ENCODE measurements at regions not wholly inside any gene's neighbourhood (a gene's known extent, or its start where the extent isn't known, plus 50 kb on each side); places are given as distances from the start of the nearest gene placed in this dataset.

- H2AFZ ChIP-seq (ENCODE audit: low read depth, low read length): no peak overlapping the region
- no peak overlapping the region for H3K4me3 ChIP-seq
- H3K9ac ChIP-seq (ENCODE audit: insufficient read depth in 1 of 2, low read depth in 2 of 2, low read length in 2 of 2): no peak overlapping the region
- no peaks in the 10 kb centered on the region for H3K27me3 ChIP-seq (ENCODE audit: control insufficient read depth in 2 of 2, insufficient read depth in 2 of 2, low read length in 2 of 2)
- no peak overlapping the region for H3K27ac ChIP-seq (ENCODE audit: extremely low read depth, low read depth, low read length)
- intact Hi-C loops (cut with micrococcal nuclease): no loop called here
- no TSS peak for BruUV-seq (replicated peaks)
- TF ChIP-seq WHSC1 (IDR thresholded peaks at IDR 0.05; ENCODE audit: low read length) (no peak), KAT2B (IDR thresholded peaks at IDR 0.05; ENCODE audit: low read depth, low read length) (no peak), TRIM28 (IDR thresholded peaks at IDR 0.05) (no peak), HCFC1 (IDR thresholded peaks at IDR 0.05; ENCODE audit: low read depth, low read length) (no peak), ZBTB34 (CRISPR knock-in tag; IDR thresholded peaks at IDR 0.05) (no peak), ZNF140 (CRISPR knock-in tag; IDR thresholded peaks at IDR 0.05) (no peak), BMI1 (IDR thresholded peaks at IDR 0.05; ENCODE audit: low read length) (no peak), ZNF347 (CRISPR knock-in tag; IDR thresholded peaks at IDR 0.05; ENCODE audit: low read depth) (no peak), TCF3 (CRISPR knock-in tag; IDR thresholded peaks at IDR 0.05) (no peak), DMBX1 (CRISPR knock-in tag; IDR thresholded peaks at IDR 0.05; ENCODE audit: borderline replicate concordance) (no peak), POLR2B (IDR thresholded peaks at IDR 0.05; ENCODE audit: low read depth, partially characterized antibody) (no peak), RBM22 (IDR thresholded peaks at IDR 0.05; ENCODE audit: low read depth, low read length, poor library complexity, severe bottlenecking) (no peak)
- TF ChIP-seq, protein P1, sequence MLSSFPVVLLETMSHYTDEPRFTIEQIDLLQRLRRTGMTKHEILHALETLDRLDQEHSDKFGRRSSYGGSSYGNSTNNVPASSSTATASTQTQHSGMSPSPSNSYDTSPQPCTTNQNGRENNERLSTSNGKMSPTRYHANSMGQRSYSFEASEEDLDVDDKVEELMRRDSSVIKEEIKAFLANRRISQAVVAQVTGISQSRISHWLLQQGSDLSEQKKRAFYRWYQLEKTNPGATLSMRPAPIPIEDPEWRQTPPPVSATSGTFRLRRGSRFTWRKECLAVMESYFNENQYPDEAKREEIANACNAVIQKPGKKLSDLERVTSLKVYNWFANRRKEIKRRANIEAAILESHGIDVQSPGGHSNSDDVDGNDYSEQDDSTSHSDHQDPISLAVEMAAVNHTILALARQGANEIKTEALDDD (IDR thresholded peaks at IDR 0.05): no peak
- H4K20me1 ChIP-seq (replicated peaks; ENCODE audit: control insufficient read depth, insufficient read depth, low read length): no peaks in the 10 kb centered on the region; the same call in 1 of the 2 replicates
- in situ Hi-C loops (cut with MboI): no loop called here
- ChIA-PET POLR2A (interaction anchor here (0.8 to 1.4 kb wide), 3 partner anchors 10 to 28 kb away, joined by 3 to 4 read pairs (median 3); no protein-coding TSS in a partner anchor), CTCF (ENCODE audit: low intra/inter-chr PET ratio) (no interaction called here)
- H3K4me1 ChIP-seq (replicated peaks in 1 of 2; ENCODE audit: control insufficient read depth in 2 of 2, insufficient read depth in 2 of 2, low read length in 2 of 2): no peaks in the 10 kb centered on the region
- H3K36me3 ChIP-seq (ENCODE audit: control insufficient read depth, insufficient read depth, low read length): no peaks in the 10 kb centered on the region
- no peak overlapping the region for H3K4me2 ChIP-seq (ENCODE audit: insufficient read depth, low read length)
- no peaks in the 10 kb centered on the region for H3K9me1 ChIP-seq (ENCODE audit: control insufficient read depth, insufficient read depth, low read length)
- ATAC-seq: no peak
- DNase-seq (ENCODE audit: extremely low read depth in 1 of 4, low spot score in 3 of 4): no peak
- H3K79me2 ChIP-seq (ENCODE audit: control insufficient read depth, insufficient read depth, low read length): no peaks in the 10 kb centered on the region
- WGBS (ENCODE audit: insufficient coverage, low coverage, missing lambda C conversion rate): 0% methylated on average over 5 of the region's 5 CpGs
- no peak for FAIRE-seq
- no peaks in the 10 kb centered on the region for H3K9me3 ChIP-seq (replicated peaks; ENCODE audit: control insufficient read depth, insufficient read depth, low read depth, low read length)
Observed at GRCh38 chr11:109059402-109059801, 362.6 kb upstream of the C11orf87 start.
